B cell (primary cell): ENCODE measurements at regions not wholly inside any gene's neighbourhood (a gene's known extent, or its start where the extent isn't known, plus 50 kb on each side); places are given as distances from the start of the nearest gene placed in this dataset.

Experiments used
- ATAC-seq: fragments of 200-7000 bp; cut with Tn5 transposase; one replicate; pipeline ENCODE4 v1.10.0; 2021; ENCODE audit warnings: low read depth, mild to moderate bottlenecking, moderate number of reproducible peaks, moderate library complexity
- CTCF ChIA-PET: fragments of 350-600 bp; sonication (Branson Sonifier 250); formaldehyde crosslinking; loops from one replicate; lab custom pipeline; 2021; ENCODE audit warnings: antibody characterized with exemption, inconsistent platforms; lab: Charles Lee
- POLR2A ChIA-PET: fragments of 350-600 bp; sonication (Branson Sonifier 250); formaldehyde crosslinking; loops from one replicate; lab custom pipeline; 2021; ENCODE audit warnings: antibody characterized with exemption; lab: Charles Lee
- DNase-seq: peaks from one replicate; pipeline ENCODE4 v3.0.0; 2013
- H2AFZ ChIP-seq: 2 replicates; pipeline ENCODE4 v1.6.1; 2012; ENCODE audit warnings: mild to moderate bottlenecking, low read depth, low read length; ENCODE audit not compliant: insufficient read depth, poor library complexity, severe bottlenecking
- H3K27ac ChIP-seq, 2 donors: 1 replicate in 1 of 2; 2 replicates in 1 of 2; pipeline ENCODE4 v1.5.1; 2012 to 2013; ENCODE audit warnings: low read length in 2 of 2, mild to moderate bottlenecking in 2 of 2, moderate library complexity in 1 of 2
- H3K27me3 ChIP-seq, 4 experiments: fragments of 200-600 bp in 1 of 4; sonication (generic) in 1 of 4; replicated peaks in 1 of 4; 1 replicate in 2 of 4; 2 replicates in 2 of 4; pipeline versions ENCODE4 v1.6.1 to v1.7.0; 2013 to 2016; ENCODE audit warnings: low read length in 3 of 4, mild to moderate bottlenecking in 2 of 4, mixed read lengths in 1 of 4, moderate library complexity in 1 of 4; ENCODE audit not compliant: insufficient read depth in 4 of 4, control insufficient read depth in 3 of 4; ENCODE audit errors: control extremely low read depth in 1 of 4
- H3K36me3 ChIP-seq, 2 experiments: replicated peaks in 1 of 2; 1 replicate in 1 of 2; 2 replicates in 1 of 2; pipeline versions ENCODE4 v1.6.1 to v1.7.1; 2013; ENCODE audit warnings: low read length in 1 of 2; ENCODE audit not compliant: insufficient read depth in 2 of 2, control insufficient read depth in 1 of 2; ENCODE audit errors: control extremely low read depth in 1 of 2, extremely low read depth in 1 of 2
- H3K4me1 ChIP-seq, 2 donors: fragments of 200-600 bp in 1 of 2; sonication (generic) in 1 of 2; 1 replicate in 1 of 2; 2 replicates in 1 of 2; pipeline versions ENCODE4 v1.5.1 to v1.6.1; 2013 to 2017; ENCODE audit warnings: low read length in 2 of 2; ENCODE audit not compliant: control insufficient read depth in 2 of 2, insufficient read depth in 2 of 2
- H3K4me2 ChIP-seq: replicated peaks from 2 replicates; pipeline ENCODE3; 2012; ENCODE audit warnings: mild to moderate bottlenecking, low read depth, low read length; ENCODE audit not compliant: poor library complexity, severe bottlenecking
- H3K4me3 ChIP-seq, 5 experiments: fragments of 200-600 bp in 1 of 5; sonication (generic) in 1 of 5; 1 replicate in 3 of 5; 2 replicates in 2 of 5; pipeline versions ENCODE4 v1.5.1 to v1.7.0; 2011 to 2016; ENCODE audit warnings: low read length in 4 of 5, mild to moderate bottlenecking in 4 of 5, low read depth in 2 of 5, control low read depth in 1 of 5, moderate library complexity in 1 of 5; ENCODE audit not compliant: insufficient read depth in 1 of 5; ENCODE audit errors: control extremely low read depth in 1 of 5, extremely low read depth in 1 of 5
- H3K79me2 ChIP-seq: fragments of 200-600 bp; sonication (generic); one replicate; pipeline ENCODE4 v1.6.0; 2016; ENCODE audit warnings: low read length; ENCODE audit not compliant: control insufficient read depth, insufficient read depth
- H3K9ac ChIP-seq: fragments of 200-600 bp; sonication (generic); 2 replicates; pipeline ENCODE4 v1.6.1; 2017; ENCODE audit warnings: mild to moderate bottlenecking, low read length, moderate library complexity
- H3K9me3 ChIP-seq, 3 donors: one replicate each; pipeline versions ENCODE4 v1.6.1 to v1.7.1; 2013; ENCODE audit warnings: low read length in 2 of 3; ENCODE audit not compliant: control insufficient read depth in 2 of 3, insufficient read depth in 1 of 3; ENCODE audit errors: control extremely low read depth in 1 of 3
- H4K20me1 ChIP-seq: 2 replicates; pipeline ENCODE4 v1.6.0; 2012; ENCODE audit warnings: mild to moderate bottlenecking, low read length; ENCODE audit not compliant: insufficient read depth, control insufficient read depth, poor library complexity, severe bottlenecking
- H3K27ac Mint-ChIP-seq: one replicate; pipeline ENCODE4 v1.8.0; 2021; ENCODE audit warnings: mixed read lengths
- H3K27me3 Mint-ChIP-seq: one replicate; pipeline ENCODE4 v1.8.0; 2021; ENCODE audit warnings: mixed read lengths
- H3K4me1 Mint-ChIP-seq: one replicate; pipeline ENCODE4 v1.8.0; 2021; ENCODE audit warnings: mixed read lengths
- H3K4me3 Mint-ChIP-seq: one replicate; pipeline ENCODE4 v1.8.0; 2021; ENCODE audit warnings: mixed read lengths
- H3K9me3 Mint-ChIP-seq: one replicate; pipeline ENCODE4 v1.8.0; 2022; ENCODE audit warnings: mixed read lengths; ENCODE audit not compliant: insufficient read depth
- CTCF ChIP-seq: fragments of 200-600 bp; IDR thresholded peaks from one replicate; pipeline ENCODE4 v1.8.0; 2022; ENCODE audit warnings: antibody characterized with exemption, mild to moderate bottlenecking
- EZH2 ChIP-seq: IDR thresholded peaks from 2 replicates; pipeline ENCODE4 v1.6.1; 2012; ENCODE audit warnings: borderline replicate concordance, low read depth, mild to moderate bottlenecking, moderate library complexity, low read length; ENCODE audit not compliant: insufficient read depth, poor library complexity, severe bottlenecking
- WGBS: methylation state at CpG from one replicate; pipeline ENCODE4 v1.1.5; 2013; ENCODE audit warnings: missing lambda C conversion rate; ENCODE audit not compliant: insufficient coverage; 5-methylcytosine and 5-hydroxymethylcytosine counted together
- intact Hi-C: fragments of 100-400 bp; cut with micrococcal nuclease; formaldehyde crosslinking; loops from one replicate; pipeline ENCODE4 v1.10.0; 2022

- intact Hi-C loops = no loop called here
- Histone ChIP-seq H3K36me3 (no peaks in the 10 kb centered on the region), H3K4me3 (no peak overlapping the region), H3K27me3 (peaks cover 0 to 3% (median 0%) of the 10 kb centered on the region in 4 experiments), H3K27ac (no peak overlapping the region), H3K4me2 (no peak overlapping the region), H2AFZ (no peak overlapping the region), H4K20me1 (no peaks in the 10 kb centered on the region), H3K4me1 (no peaks in the 10 kb centered on the region), H3K79me2 (no peaks in the 10 kb centered on the region), H3K9ac (no peak overlapping the region), H3K9me3 (no peaks in the 10 kb centered on the region)
- no peak for TF ChIP-seq CTCF
- no peak for TF ChIP-seq EZH2
- no peaks in the 10 kb centered on the region for H3K4me1 Mint-ChIP-seq
- DNase-seq (no peak), ATAC-seq (no peak)
- no CpG with 5 or more reads among the region's 1 CpG for WGBS
- CTCF ChIA-PET = interaction anchor here (1.3 kb wide), 1 partner anchor 11 kb away, joined by 4 read pairs; no protein-coding TSS in a partner anchor
- no peaks in the 10 kb centered on the region for H3K9me3 Mint-ChIP-seq
- peaks cover 15% of the 10 kb centered on the region for H3K27me3 Mint-ChIP-seq
- POLR2A ChIA-PET = no interaction called here
- H3K4me3 Mint-ChIP-seq = no peak overlapping the region
- no peak overlapping the region for H3K27ac Mint-ChIP-seq
Observed at GRCh38 chr2:224271617-224272236, 130.2 kb downstream of the FAM124B start.

GRCh38 chr2:224268441-224268840, 133.5 kb downstream of the FAM124B start:
- no peak overlapping the region for H2AFZ ChIP-seq
- DNase-seq (no peak), ATAC-seq (no peak)
- no peak overlapping the region for H3K27ac ChIP-seq
- Mint-ChIP-seq H3K9me3 (no peaks in the 10 kb centered on the region), H3K4me1 (no peaks in the 10 kb centered on the region), H3K27me3 (peaks cover 21% of the 10 kb centered on the region), H3K4me3 (no peak overlapping the region), H3K27ac (no peak overlapping the region)
- no peaks in the 10 kb centered on the region for H3K9me3 ChIP-seq
- H3K79me2 ChIP-seq = no peaks in the 10 kb centered on the region
- H3K4me1 ChIP-seq = no peaks in the 10 kb centered on the region
- POLR2A ChIA-PET = no interaction called here
- H3K4me2 ChIP-seq = no peak overlapping the region
- H3K9ac ChIP-seq = no peak overlapping the region
- intact Hi-C loops = no loop called here
- H3K4me3 ChIP-seq = no peak overlapping the region
- TF ChIP-seq CTCF (no peak), EZH2 (no peak)
- H4K20me1 ChIP-seq = no peaks in the 10 kb centered on the region
- H3K36me3 ChIP-seq = no peaks in the 10 kb centered on the region
- whole genome bisulfite sequencing = 67% methylated on average over 3 of the region's 4 CpGs
- peaks cover 0 to 3% (median 0%) of the 10 kb centered on the region in 4 experiments for H3K27me3 ChIP-seq
- CTCF ChIA-PET = no interaction called here
